ENCODE measurements at regions not wholly inside any gene's neighbourhood (a gene's known extent, or its start where the extent isn't known, plus 50 kb on each side); places are given as distances from the start of the nearest gene placed in this dataset.

DNA sequence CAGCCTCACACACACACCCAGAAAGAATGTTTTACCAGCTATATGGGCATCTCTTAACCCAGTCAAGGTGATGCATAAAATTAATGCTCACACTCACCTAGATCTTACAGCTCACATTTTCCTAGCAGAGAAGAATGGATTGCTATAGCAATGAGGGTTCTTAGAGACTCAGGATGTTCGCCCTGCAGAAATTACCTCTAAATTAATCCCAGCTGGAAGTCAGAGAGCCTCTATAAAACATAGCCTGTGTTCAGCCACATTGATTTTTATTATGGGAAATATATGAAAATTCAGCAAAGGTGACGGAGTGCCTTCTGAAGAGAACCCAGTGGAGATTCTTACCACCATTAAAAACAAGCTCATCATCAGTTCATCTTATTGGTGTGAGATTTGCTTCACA lies 528.3 kb upstream of the ZFP42 start:
- Mint-ChIP-seq H3K4me3 (no peak overlapping the region), H3K4me1 (no peaks in the 10 kb centered on the region), H3K27ac (no peak overlapping the region), H3K36me3 (no peaks in the 10 kb centered on the region), H3K9me3 (peaks cover 0 to 27% (median 3%) of the 10 kb centered on the region in 8 donors), H3K27me3 (no peaks in the 10 kb centered on the region)
- Histone ChIP-seq H3K9me3 (ENCODE audit: control insufficient read depth in 1 of 2, low read length in 2 of 2) (no peaks in the 10 kb centered on the region), H3K4me1 (ENCODE audit: insufficient read depth, low read length) (no peaks in the 10 kb centered on the region), H3K27me3 (ENCODE audit: insufficient read depth, low read length) (no peaks in the 10 kb centered on the region), H3K27ac (ENCODE audit: low read depth, low read length) (no peak overlapping the region), H3K4me3 (ENCODE audit: low read length in 2 of 2) (no peak overlapping the region), H3K36me3 (ENCODE audit: insufficient read depth, low read length) (no peaks in the 10 kb centered on the region)
- intact Hi-C loops (cut with micrococcal nuclease) = no loop called here
- no peak for DNase-seq
- POLR2A ChIA-PET (ENCODE audit: partially characterized antibody) = no interaction called here
- CTCF ChIA-PET (ENCODE audit: partially characterized antibody) = no interaction called here

DNA sequence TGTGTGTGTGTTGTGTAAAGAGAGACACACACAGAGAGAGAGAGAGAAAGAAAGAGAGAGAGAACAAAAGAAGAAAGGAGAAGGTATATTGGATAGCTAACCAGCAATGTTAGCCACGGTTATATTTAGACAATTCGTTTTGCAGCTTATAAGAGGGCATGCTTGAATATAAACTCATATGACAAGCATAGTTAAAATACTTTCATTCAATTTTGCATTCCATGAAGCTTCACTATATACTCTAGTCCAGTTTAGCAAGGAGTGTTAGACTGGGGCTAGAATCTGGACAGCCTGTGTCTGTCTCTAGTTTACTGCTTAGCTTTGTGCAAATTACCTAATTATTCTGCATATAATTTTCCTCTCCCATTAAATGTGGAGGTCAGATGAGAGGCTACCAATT lies 525.9 kb upstream of the ZFP42 start:
- Mint-ChIP-seq H3K4me1 (no peaks in the 10 kb centered on the region), H3K4me3 (no peak overlapping the region), H3K9me3 (peaks cover 0 to 18% (median 1%) of the 10 kb centered on the region in 8 donors), H3K27me3 (no peaks in the 10 kb centered on the region), H3K36me3 (no peaks in the 10 kb centered on the region), H3K27ac (no peak overlapping the region)
- no peaks in the 10 kb centered on the region for H3K27me3 ChIP-seq (ENCODE audit: insufficient read depth, low read length)
- ChIA-PET CTCF (ENCODE audit: partially characterized antibody) (no interaction called here), POLR2A (ENCODE audit: partially characterized antibody) (no interaction called here)
- no peaks in the 10 kb centered on the region for H3K4me1 ChIP-seq (ENCODE audit: insufficient read depth, low read length)
- H3K36me3 ChIP-seq (ENCODE audit: insufficient read depth, low read length) = no peaks in the 10 kb centered on the region
- intact Hi-C loops (cut with micrococcal nuclease) = no loop called here
- no peak for DNase-seq
- H3K27ac ChIP-seq (ENCODE audit: low read depth, low read length) = no peak overlapping the region
- no peaks in the 10 kb centered on the region for H3K9me3 ChIP-seq (ENCODE audit: control insufficient read depth in 1 of 2, low read length in 2 of 2)
- H3K4me3 ChIP-seq (ENCODE audit: low read length in 2 of 2) = no peak overlapping the region

DNA sequence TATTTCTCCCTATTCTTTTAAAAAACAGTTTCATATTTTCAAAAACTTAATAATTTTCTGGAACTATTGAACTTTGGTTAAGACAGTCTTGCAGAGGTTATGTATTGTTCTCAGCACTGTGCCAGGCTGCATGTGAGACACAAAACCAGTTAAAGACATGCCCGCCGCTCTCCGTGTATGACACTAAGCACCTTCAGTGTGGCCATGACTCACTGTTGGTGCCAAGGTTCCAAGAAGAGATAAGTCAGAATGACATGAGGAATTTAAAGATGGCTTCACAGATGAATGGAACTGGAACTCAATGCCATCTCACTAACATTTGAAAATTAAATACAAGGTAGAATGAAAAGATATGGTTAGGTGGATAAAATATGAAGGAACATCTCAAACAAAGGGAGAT lies 525.5 kb upstream of the ZFP42 start:
- H3K4me3 Mint-ChIP-seq = no peak overlapping the region
- CTCF ChIA-PET (ENCODE audit: partially characterized antibody) = no interaction called here
- H3K27me3 Mint-ChIP-seq = no peaks in the 10 kb centered on the region
- Histone ChIP-seq H3K4me1 (ENCODE audit: insufficient read depth, low read length) (no peaks in the 10 kb centered on the region), H3K4me3 (ENCODE audit: low read length in 2 of 2) (no peak overlapping the region), H3K36me3 (ENCODE audit: insufficient read depth, low read length) (no peaks in the 10 kb centered on the region), H3K9me3 (ENCODE audit: control insufficient read depth in 1 of 2, low read length in 2 of 2) (no peaks in the 10 kb centered on the region), H3K27me3 (ENCODE audit: insufficient read depth, low read length) (no peaks in the 10 kb centered on the region), H3K27ac (ENCODE audit: low read depth, low read length) (no peak overlapping the region)
- H3K9me3 Mint-ChIP-seq = peaks cover 0 to 21% (median 3%) of the 10 kb centered on the region in 8 donors
- intact Hi-C loops (cut with micrococcal nuclease) = no loop called here
- no peak overlapping the region for H3K27ac Mint-ChIP-seq
- DNase-seq = no peak
- POLR2A ChIA-PET (ENCODE audit: partially characterized antibody) = no interaction called here
- H3K4me1 Mint-ChIP-seq = no peaks in the 10 kb centered on the region
- no peaks in the 10 kb centered on the region for H3K36me3 Mint-ChIP-seq

DNA sequence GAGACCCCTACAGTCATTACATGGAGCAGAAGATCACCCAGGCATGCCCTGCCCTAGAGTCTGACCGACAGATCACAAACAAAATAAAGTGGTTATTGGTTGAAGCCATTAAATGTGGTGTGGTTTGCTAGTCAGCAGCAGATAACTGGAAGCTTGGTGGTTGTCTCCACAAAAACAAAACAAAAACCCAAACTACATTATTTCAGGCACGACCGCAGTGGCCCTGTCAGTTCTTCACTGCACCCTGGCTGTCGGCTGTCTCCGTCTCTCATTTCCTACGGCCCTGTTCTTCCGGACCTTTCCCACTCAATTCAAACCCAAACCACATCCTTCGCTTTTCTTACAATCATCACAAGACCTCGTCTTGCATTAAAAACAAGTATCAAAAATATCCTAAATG lies 521.3 kb upstream of the ZFP42 start:
- Histone ChIP-seq H3K27ac (ENCODE audit: low read depth, low read length) (no peak overlapping the region), H3K4me1 (ENCODE audit: insufficient read depth, low read length) (no peaks in the 10 kb centered on the region), H3K27me3 (ENCODE audit: insufficient read depth, low read length) (no peaks in the 10 kb centered on the region), H3K4me3 (ENCODE audit: low read length in 2 of 2) (no peak overlapping the region), H3K9me3 (ENCODE audit: control insufficient read depth in 1 of 2, low read length in 2 of 2) (no peaks in the 10 kb centered on the region), H3K36me3 (ENCODE audit: insufficient read depth, low read length) (no peaks in the 10 kb centered on the region)
- ChIA-PET POLR2A (ENCODE audit: partially characterized antibody) (no interaction called here), CTCF (ENCODE audit: partially characterized antibody) (no interaction called here)
- Mint-ChIP-seq H3K27ac (no peak overlapping the region), H3K4me3 (no peak overlapping the region), H3K27me3 (no peaks in the 10 kb centered on the region), H3K4me1 (no peaks in the 10 kb centered on the region), H3K9me3 (peaks cover 0 to 23% (median 5%) of the 10 kb centered on the region in 8 donors), H3K36me3 (no peaks in the 10 kb centered on the region)
- no peak for DNase-seq
- intact Hi-C loops (cut with micrococcal nuclease) = no loop called here

DNA sequence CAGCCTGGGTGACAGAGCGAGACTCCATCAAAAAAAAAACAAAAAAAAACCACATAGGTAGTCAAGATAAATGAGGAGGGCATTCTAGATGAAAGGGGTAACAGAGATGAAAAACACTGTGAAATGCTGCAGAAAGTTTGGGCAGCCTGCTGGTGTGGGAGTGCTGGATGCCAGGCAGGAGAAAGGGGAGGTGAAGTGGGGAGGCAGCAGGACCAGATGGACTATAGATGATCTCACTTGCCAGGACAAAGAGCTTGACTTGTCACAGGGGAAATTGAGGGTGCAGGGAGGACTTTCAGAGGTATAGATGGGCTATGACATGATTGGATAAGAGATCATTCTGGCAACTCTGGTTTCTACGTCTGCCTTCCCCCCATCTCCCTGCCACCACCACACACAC lies 519.7 kb upstream of the ZFP42 start:
- Histone ChIP-seq H3K4me3 (ENCODE audit: low read length in 2 of 2) (no peak overlapping the region), H3K9me3 (ENCODE audit: control insufficient read depth in 1 of 2, low read length in 2 of 2) (no peaks in the 10 kb centered on the region), H3K36me3 (ENCODE audit: insufficient read depth, low read length) (no peaks in the 10 kb centered on the region), H3K27me3 (ENCODE audit: insufficient read depth, low read length) (no peaks in the 10 kb centered on the region), H3K4me1 (ENCODE audit: insufficient read depth, low read length) (no peaks in the 10 kb centered on the region), H3K27ac (ENCODE audit: low read depth, low read length) (no peak overlapping the region)
- H3K27ac Mint-ChIP-seq = no peak overlapping the region
- H3K4me3 Mint-ChIP-seq = no peak overlapping the region
- ChIA-PET POLR2A (ENCODE audit: partially characterized antibody) (no interaction called here), CTCF (ENCODE audit: partially characterized antibody) (no interaction called here)
- H3K4me1 Mint-ChIP-seq = peaks cover 0 to 2% (median 0%) of the 10 kb centered on the region in 4 donors
- no peak for DNase-seq
- H3K27me3 Mint-ChIP-seq = no peaks in the 10 kb centered on the region
- no peaks in the 10 kb centered on the region for H3K36me3 Mint-ChIP-seq
- peaks cover 0 to 27% (median 6%) of the 10 kb centered on the region in 8 donors for H3K9me3 Mint-ChIP-seq
- intact Hi-C loops (cut with micrococcal nuclease) = no loop called here

DNA sequence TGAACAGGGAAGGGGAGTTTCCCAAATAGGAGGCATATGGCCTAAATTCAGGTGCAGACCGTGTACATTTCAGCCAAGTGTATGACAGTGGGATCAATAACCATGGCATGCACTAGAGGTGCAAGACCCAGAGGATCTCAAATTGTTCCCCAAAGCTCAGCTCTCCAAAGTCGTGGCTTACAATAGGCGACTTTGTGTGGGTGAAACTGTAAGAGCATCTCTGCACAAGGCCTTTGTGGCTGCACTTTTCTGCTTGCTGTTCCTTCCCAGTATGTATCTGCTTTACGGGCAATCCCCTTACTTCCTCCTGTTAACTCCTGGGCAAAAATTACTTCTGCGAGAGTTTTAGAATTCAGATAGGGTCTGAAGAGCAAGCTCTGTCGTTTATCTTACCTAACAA lies 518.3 kb upstream of the ZFP42 start:
- CTCF ChIA-PET (ENCODE audit: partially characterized antibody) = no interaction called here
- no peak for DNase-seq
- POLR2A ChIA-PET (ENCODE audit: partially characterized antibody) = no interaction called here
- intact Hi-C loops (cut with micrococcal nuclease) = no loop called here
- no peaks in the 10 kb centered on the region for H3K27me3 Mint-ChIP-seq
- no peaks in the 10 kb centered on the region for H3K9me3 ChIP-seq (ENCODE audit: control insufficient read depth in 1 of 2, low read length in 2 of 2)
- H3K4me3 Mint-ChIP-seq = no peak overlapping the region
- H3K36me3 Mint-ChIP-seq = no peaks in the 10 kb centered on the region
- peaks cover 0 to 18% (median 5%) of the 10 kb centered on the region in 8 donors for H3K9me3 Mint-ChIP-seq
- no peaks in the 10 kb centered on the region for H3K36me3 ChIP-seq (ENCODE audit: insufficient read depth, low read length)
- no peaks in the 10 kb centered on the region for H3K27me3 ChIP-seq (ENCODE audit: insufficient read depth, low read length)
- H3K27ac Mint-ChIP-seq = no peak overlapping the region
- H3K4me1 ChIP-seq (ENCODE audit: insufficient read depth, low read length) = no peaks in the 10 kb centered on the region
- H3K27ac ChIP-seq (ENCODE audit: low read depth, low read length) = no peak overlapping the region
- peaks cover 0 to 2% (median 0%) of the 10 kb centered on the region in 4 donors for H3K4me1 Mint-ChIP-seq
- no peak overlapping the region for H3K4me3 ChIP-seq (ENCODE audit: low read length in 2 of 2)

DNA sequence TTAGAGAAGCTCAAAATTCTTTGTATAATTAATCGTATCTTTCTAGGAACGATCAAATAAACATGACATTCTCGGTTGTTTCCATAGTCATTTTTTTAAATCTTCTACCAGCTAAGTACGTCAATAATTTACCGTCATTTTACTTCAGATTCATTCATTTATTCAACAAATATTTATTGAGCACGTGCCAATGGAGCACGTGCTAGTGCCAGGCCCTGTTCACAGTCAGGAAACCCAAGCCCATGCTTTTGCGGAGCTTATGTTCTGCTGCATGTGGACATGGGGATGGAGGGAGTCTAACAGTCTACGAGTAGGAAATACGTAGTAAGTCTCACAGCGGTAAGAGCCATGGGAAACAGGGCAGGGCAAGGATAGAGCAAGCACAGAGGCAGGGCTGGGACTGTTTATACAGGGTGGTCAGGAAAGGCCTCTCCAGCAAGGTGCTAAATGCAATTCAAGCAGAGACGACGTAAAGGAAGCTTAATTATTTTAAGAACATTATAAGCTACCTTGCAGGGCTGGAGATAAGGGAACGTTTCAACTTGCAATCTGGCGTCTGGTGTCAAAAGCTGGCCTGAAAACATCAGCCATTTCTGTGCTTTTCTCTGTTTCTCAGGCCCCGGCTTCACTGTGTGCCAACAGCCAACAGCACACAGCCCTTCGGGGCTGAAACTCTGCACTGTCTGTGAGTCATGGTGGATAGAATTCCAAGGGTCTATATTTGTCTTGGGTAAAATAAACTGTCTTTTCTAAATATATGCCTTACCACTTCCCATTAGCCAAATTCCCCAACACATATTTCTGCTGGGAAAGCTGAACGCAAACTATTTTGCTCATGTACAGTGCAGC lies 517.1 kb upstream of the ZFP42 start:
- ChIA-PET CTCF (ENCODE audit: partially characterized antibody) (no interaction called here), POLR2A (ENCODE audit: partially characterized antibody) (no interaction called here)
- H3K27ac Mint-ChIP-seq = no peak overlapping the region
- no peaks in the 10 kb centered on the region for H3K9me3 ChIP-seq (ENCODE audit: control insufficient read depth in 1 of 2, low read length in 2 of 2)
- H3K9me3 Mint-ChIP-seq = peaks cover 0 to 18% (median 5%) of the 10 kb centered on the region in 8 donors
- no peak overlapping the region for H3K27ac ChIP-seq (ENCODE audit: low read depth, low read length)
- no peaks in the 10 kb centered on the region for H3K27me3 Mint-ChIP-seq
- no peaks in the 10 kb centered on the region for H3K27me3 ChIP-seq (ENCODE audit: insufficient read depth, low read length)
- peaks cover 0 to 2% (median 0%) of the 10 kb centered on the region in 4 donors for H3K4me1 Mint-ChIP-seq
- DNase-seq = no peak
- no peak overlapping the region for H3K4me3 Mint-ChIP-seq
- H3K4me1 ChIP-seq (ENCODE audit: insufficient read depth, low read length) = no peaks in the 10 kb centered on the region
- intact Hi-C loops (cut with micrococcal nuclease) = no loop called here
- no peaks in the 10 kb centered on the region for H3K36me3 ChIP-seq (ENCODE audit: insufficient read depth, low read length)
- no peak overlapping the region for H3K4me3 ChIP-seq (ENCODE audit: low read length in 2 of 2)
- H3K36me3 Mint-ChIP-seq = no peaks in the 10 kb centered on the region

Measured in CD4-positive, alpha-beta memory T cell (primary cell).